ENCODE measurements at regions not wholly inside any gene's neighbourhood (a gene's known extent, or its start where the extent isn't known, plus 50 kb on each side); places are given as distances from the start of the nearest gene placed in this dataset.

DNA sequence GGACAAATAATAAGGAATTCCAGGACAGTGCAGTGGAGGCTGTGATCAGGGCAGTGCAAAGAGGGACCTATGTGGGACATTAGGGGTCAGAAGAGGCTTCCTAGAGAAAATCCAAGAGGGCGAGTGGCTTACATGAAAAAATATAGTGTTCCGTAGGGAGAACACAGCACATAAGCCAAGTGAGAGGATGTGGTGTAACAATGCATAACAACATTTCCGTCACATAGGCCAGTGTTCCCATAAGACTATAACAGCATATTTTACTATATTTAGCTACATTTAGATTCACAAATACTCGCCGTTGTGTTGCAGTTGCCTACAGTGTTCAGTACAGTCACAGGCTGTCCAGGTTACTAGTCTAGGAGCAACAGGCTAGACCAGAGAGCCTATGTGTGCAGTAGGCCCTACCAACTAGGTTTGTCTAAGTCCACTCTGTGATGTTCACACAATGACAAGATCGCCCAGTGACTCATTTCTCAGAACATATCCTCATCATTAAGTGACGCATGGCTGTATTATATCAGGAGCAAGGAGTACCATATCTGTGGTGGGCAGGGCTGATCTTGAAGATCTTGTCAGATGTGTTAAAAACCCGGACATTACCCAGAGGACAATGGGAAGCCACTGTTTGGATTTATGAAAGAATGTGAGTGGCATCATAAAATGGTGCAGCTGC is 74.0 kb upstream of the TBL1X start:
- ATAC-seq (ENCODE audit: low read depth) (no peak), DNase-seq (no peak)
- no peaks in the 10 kb centered on the region for H3K36me3 Mint-ChIP-seq (ENCODE audit: low read depth)
- TF ChIP-seq, protein P1, sequence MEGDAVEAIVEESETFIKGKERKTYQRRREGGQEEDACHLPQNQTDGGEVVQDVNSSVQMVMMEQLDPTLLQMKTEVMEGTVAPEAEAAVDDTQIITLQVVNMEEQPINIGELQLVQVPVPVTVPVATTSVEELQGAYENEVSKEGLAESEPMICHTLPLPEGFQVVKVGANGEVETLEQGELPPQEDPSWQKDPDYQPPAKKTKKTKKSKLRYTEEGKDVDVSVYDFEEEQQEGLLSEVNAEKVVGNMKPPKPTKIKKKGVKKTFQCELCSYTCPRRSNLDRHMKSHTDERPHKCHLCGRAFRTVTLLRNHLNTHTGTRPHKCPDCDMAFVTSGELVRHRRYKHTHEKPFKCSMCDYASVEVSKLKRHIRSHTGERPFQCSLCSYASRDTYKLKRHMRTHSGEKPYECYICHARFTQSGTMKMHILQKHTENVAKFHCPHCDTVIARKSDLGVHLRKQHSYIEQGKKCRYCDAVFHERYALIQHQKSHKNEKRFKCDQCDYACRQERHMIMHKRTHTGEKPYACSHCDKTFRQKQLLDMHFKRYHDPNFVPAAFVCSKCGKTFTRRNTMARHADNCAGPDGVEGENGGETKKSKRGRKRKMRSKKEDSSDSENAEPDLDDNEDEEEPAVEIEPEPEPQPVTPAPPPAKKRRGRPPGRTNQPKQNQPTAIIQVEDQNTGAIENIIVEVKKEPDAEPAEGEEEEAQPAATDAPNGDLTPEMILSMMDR (IDR thresholded peaks at IDR 0.05), result no peak
- intact Hi-C loops (cut with micrococcal nuclease), result no loop called here
- no peaks in the 10 kb centered on the region for H3K4me1 Mint-ChIP-seq
- ChIA-PET POLR2A (no interaction called here), CTCF (no interaction called here)
- H3K27me3 Mint-ChIP-seq, result no peaks in the 10 kb centered on the region
- H3K9me3 Mint-ChIP-seq, result no peaks in the 10 kb centered on the region
- H3K27ac Mint-ChIP-seq, result no peak overlapping the region
- no peak overlapping the region for H3K4me3 Mint-ChIP-seq

DNA sequence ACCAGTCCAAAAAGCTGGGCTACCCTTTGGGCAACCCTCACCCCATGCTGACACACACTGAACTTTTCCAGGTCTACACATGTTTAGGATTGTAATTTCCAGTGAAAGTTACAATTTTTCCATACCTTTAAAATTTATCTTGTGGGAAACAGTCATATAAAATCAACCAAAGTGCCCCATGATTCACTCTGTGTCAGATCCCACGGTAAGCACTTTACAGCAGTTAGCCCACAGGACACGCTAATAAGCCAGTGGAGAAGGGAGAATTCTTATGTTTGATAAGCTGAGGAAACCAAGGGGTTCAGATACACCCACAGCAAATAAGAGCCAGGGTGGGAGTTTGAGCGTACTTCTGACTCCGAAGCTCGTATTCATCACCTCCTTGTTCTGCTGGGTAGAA is 72.4 kb upstream of the TBL1X start:
- Mint-ChIP-seq H3K27ac (no peak overlapping the region), H3K27me3 (no peaks in the 10 kb centered on the region), H3K36me3 (ENCODE audit: low read depth) (no peaks in the 10 kb centered on the region), H3K4me3 (no peak overlapping the region), H3K9me3 (no peaks in the 10 kb centered on the region), H3K4me1 (no peaks in the 10 kb centered on the region)
- DNase-seq (no peak), ATAC-seq (ENCODE audit: low read depth) (no peak)
- ChIA-PET POLR2A (no interaction called here), CTCF (no interaction called here)
- TF ChIP-seq, protein P1 (IDR thresholded peaks at IDR 0.05), result no peak
- intact Hi-C loops (cut with micrococcal nuclease), result no loop called here

DNA sequence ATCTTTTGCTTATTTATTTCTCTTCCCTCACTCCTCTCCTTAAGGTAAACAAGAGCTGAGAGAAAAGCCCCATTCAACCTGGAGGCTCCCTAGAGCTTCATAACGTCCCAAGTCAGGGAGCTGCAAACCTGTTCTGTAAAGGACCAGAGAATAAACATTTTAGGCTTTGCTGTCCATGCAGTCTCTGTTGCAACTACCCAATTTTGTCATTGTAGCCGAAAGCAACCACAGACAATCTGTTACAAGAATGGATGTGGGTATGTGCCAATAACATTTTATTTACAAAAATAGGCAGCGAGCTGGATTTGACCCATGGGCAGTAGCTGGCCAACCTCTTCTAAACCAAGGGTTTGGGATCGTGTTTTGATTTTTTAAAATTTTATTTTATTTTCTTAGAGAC is 71.3 kb upstream of the TBL1X start:
- ATAC-seq (ENCODE audit: low read depth), result no peak
- intact Hi-C loops (cut with micrococcal nuclease), result no loop called here
- Mint-ChIP-seq H3K27ac (no peak overlapping the region), H3K36me3 (ENCODE audit: low read depth) (no peaks in the 10 kb centered on the region), H3K4me1 (no peaks in the 10 kb centered on the region), H3K9me3 (no peaks in the 10 kb centered on the region), H3K4me3 (no peak overlapping the region), H3K27me3 (no peaks in the 10 kb centered on the region)
- CTCF ChIA-PET, result no interaction called here
- POLR2A ChIA-PET, result no interaction called here
- TF ChIP-seq, protein P1 (IDR thresholded peaks at IDR 0.05), result no peak
- DNase-seq, result no peak

DNA sequence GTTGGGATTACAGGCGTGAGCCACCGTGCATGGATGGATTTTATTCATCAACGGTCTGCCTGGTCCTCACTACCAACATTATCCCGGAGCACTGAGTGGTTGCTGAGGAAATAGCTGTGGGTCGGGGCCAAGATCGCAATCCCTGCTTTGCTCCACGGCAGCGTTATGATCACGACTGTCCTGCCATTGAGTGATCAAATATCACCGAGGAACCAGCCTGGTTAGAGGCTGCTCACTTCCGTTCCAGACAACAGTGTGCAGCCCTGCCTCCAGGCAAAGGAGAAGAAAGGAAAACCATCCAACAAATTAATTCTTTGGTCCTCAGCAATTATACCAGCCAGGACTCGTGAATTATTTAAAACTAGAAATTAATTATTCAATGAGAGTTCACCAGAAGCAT is 70.6 kb upstream of the TBL1X start:
- ChIA-PET POLR2A (no interaction called here), CTCF (no interaction called here)
- TF ChIP-seq, protein P1 (IDR thresholded peaks at IDR 0.05), result no peak
- Mint-ChIP-seq H3K9me3 (no peaks in the 10 kb centered on the region), H3K4me1 (no peaks in the 10 kb centered on the region), H3K36me3 (ENCODE audit: low read depth) (no peaks in the 10 kb centered on the region), H3K4me3 (no peak overlapping the region), H3K27me3 (no peaks in the 10 kb centered on the region), H3K27ac (no peak overlapping the region)
- ATAC-seq (ENCODE audit: low read depth) (no peak), DNase-seq (no peak)
- intact Hi-C loops (cut with micrococcal nuclease), result no loop called here

DNA sequence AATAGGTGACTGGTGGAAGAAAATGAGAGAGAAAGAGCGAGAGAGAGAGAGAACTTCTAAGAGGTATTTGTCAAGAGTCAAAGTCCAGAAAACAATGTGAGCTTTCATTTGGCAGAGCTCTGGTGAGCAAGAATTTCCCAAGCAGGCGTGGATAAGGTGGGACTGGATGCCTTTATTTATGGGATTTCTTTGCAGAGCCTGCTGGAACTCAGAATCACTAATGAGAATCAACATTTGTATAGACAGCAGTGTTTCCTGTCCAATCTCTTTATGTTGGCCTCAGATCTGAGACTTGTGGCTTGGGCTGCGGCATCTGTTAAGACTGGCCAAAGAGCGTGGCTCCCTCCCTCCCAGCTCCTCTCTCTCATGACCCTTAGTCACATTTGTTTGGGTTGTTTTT is 67.9 kb upstream of the TBL1X start:
- CTCF ChIA-PET, result no interaction called here
- Mint-ChIP-seq H3K9me3 (no peaks in the 10 kb centered on the region), H3K27ac (no peak overlapping the region), H3K27me3 (no peaks in the 10 kb centered on the region), H3K4me3 (no peak overlapping the region), H3K4me1 (no peaks in the 10 kb centered on the region), H3K36me3 (ENCODE audit: low read depth) (no peaks in the 10 kb centered on the region)
- DNase-seq (no peak), ATAC-seq (ENCODE audit: low read depth) (no peak)
- intact Hi-C loops (cut with micrococcal nuclease), result no loop called here
- POLR2A ChIA-PET, result no interaction called here
- TF ChIP-seq, protein P1 (IDR thresholded peaks at IDR 0.05), result no peak

Measured in activated B cell treated with CpG ODN at 0.5 μM for 24 hours (primary cell).